A549 (cell line): ENCODE measurements at regions not wholly inside any gene's neighbourhood (a gene's known extent, or its start where the extent isn't known, plus 50 kb on each side); places are given as distances from the start of the nearest gene placed in this dataset.

ENCODE experiments used
- ATAC-seq, 2 experiments: fragments of 200-7000 bp in 1 of 2; fragments of >200 bp in 1 of 2; cut with Nextera tagmentation in 1 of 2; cut with Tn5 transposase in 1 of 2; 3 replicates each; pipeline versions ENCODE4 v1.8.0 to v1.9.1; 2018 to 2020; ENCODE audit warnings: mild to moderate bottlenecking in 1 of 2, moderate library complexity in 1 of 2
- CTCF ChIA-PET: fragments of 300-600 bp; sonication (Branson Sonifier 250); formaldehyde crosslinking; extraction: SDS; loops from one replicate; lab custom pipeline; 2021; ENCODE audit warnings: antibody characterized with exemption, inconsistent platforms; lab: Yijun Ruan, JAX
- POLR2A ChIA-PET: fragments of 350-600 bp; formaldehyde crosslinking; extraction: SDS; loops from one replicate; lab custom pipeline; 2021; ENCODE audit warnings: antibody characterized with exemption, inconsistent platforms; lab: Yijun Ruan, JAX
- DNase-seq, 2 experiments: peaks; one replicate each; pipeline versions ENCODE4 v3.0.0 to v3.0.0-alpha.2; 2011 to 2016; ENCODE audit warnings: low read depth in 1 of 2, low spot score in 1 of 2
- FAIRE-seq: peaks from 2 replicates; lab custom pipeline; 2011; peaks lifted over from hg19 to GRCh38; lab: Jason Lieb, UNC
- H3K27ac ChIP-seq, 2 experiments: fragments of >200 bp; sonication (Bioruptor Twin); formaldehyde crosslinking; 3 replicates each; pipeline ENCODE4 v1.5.1; 2016 to 2017
- H3K4me1 ChIP-seq: fragments of >200 bp; sonication (Bioruptor Twin); formaldehyde crosslinking; 3 replicates; pipeline ENCODE4 v1.6.1; 2016
- H3K4me2 ChIP-seq: fragments of >200 bp; sonication (Bioruptor Twin); formaldehyde crosslinking; 3 replicates; pipeline ENCODE4 v1.6.1; 2016
- H3K4me3 ChIP-seq: fragments of >200 bp; sonication (Bioruptor Twin); formaldehyde crosslinking; 3 replicates; pipeline ENCODE4 v1.5.1; 2016
- H3K9me3 ChIP-seq: fragments of >200 bp; sonication (Bioruptor Twin); formaldehyde crosslinking; 3 replicates; pipeline ENCODE4 v1.6.1; 2016
- CBX8 ChIP-seq: fragments of 200-600 bp; sonication (generic); IDR thresholded peaks from 2 replicates; pipeline ENCODE4 v1.6.1; 2016
- EHMT2 ChIP-seq: fragments of 200-600 bp; sonication (generic); IDR thresholded peaks from 2 replicates; pipeline ENCODE4 v1.6.1; 2016; ENCODE audit warnings: antibody characterized with exemption, low read depth, mild to moderate bottlenecking, moderate library complexity
- EP300 ChIP-seq, 2 experiments: fragments of >200 bp; sonication (Bioruptor Twin); formaldehyde crosslinking; IDR thresholded peaks; 2 replicates in 1 of 2; 3 replicates in 1 of 2; pipeline ENCODE4 v1.6.1; 2016 to 2017
- ESRRA ChIP-seq: fragments of 150-350 bp; IDR thresholded peaks from 2 replicates; pipeline ENCODE4 v1.6.1; 2014; ENCODE audit warnings: mild to moderate bottlenecking, low read length, borderline replicate concordance
- FOSL2 ChIP-seq, 2 experiments: fragments of 450-650 bp in 1 of 2; fragments of >200 bp in 1 of 2; sonication (Bioruptor Twin) in 1 of 2; formaldehyde crosslinking; IDR thresholded peaks; 2 replicates each; pipeline versions ENCODE4 v1.5.0 to v1.6.1; 2016 to 2020; ENCODE audit warnings: mild to moderate bottlenecking in 1 of 2, moderate library complexity in 1 of 2
- GATA3 ChIP-seq: IDR thresholded peaks from 2 replicates; pipeline ENCODE4 v1.6.1; 2012; ENCODE audit warnings: borderline replicate concordance
- HEYL ChIP-seq: fragments of 250-450 bp; sonication (Bioruptor Pico); IDR thresholded peaks from 2 replicates; pipeline ENCODE4 v1.8.0; 2021; ENCODE audit warnings: mild to moderate bottlenecking, moderate library complexity
- HOXB13 ChIP-seq: fragments of 250-450 bp; sonication (Bioruptor Pico); IDR thresholded peaks from 2 replicates; pipeline ENCODE4 v1.5.0; 2020; ENCODE audit warnings: low read depth, mild to moderate bottlenecking, moderate library complexity
- HOXB5 ChIP-seq: fragments of 250-450 bp; sonication (Bioruptor Pico); IDR thresholded peaks from 2 replicates; pipeline ENCODE4 v1.5.0; 2020; ENCODE audit warnings: mild to moderate bottlenecking, moderate library complexity
- KDM1A ChIP-seq: fragments of 200-600 bp; sonication (generic); IDR thresholded peaks from 2 replicates; pipeline ENCODE4 v1.6.1; 2016; ENCODE audit warnings: low read depth, mild to moderate bottlenecking
- KDM5A ChIP-seq: fragments of 200-600 bp; sonication (generic); IDR thresholded peaks from 2 replicates; pipeline ENCODE4 v1.6.1; 2016; ENCODE audit warnings: antibody characterized with exemption, mild to moderate bottlenecking
- MAZ ChIP-seq: fragments of 150-350 bp; IDR thresholded peaks from 2 replicates; pipeline ENCODE4 v1.6.1; 2014; ENCODE audit warnings: antibody characterized with exemption, low read depth, low read length, borderline replicate concordance
- NFE2L2 ChIP-seq: fragments of 150-350 bp; conservative IDR thresholded peaks from 2 replicates; pipeline ENCODE4 v1.6.1; 2014; ENCODE audit warnings: low read length
- RARB ChIP-seq: fragments of 250-450 bp; sonication (Bioruptor Pico); IDR thresholded peaks from 2 replicates; pipeline ENCODE4 v1.8.0; 2021; ENCODE audit warnings: mild to moderate bottlenecking, moderate library complexity
- REST ChIP-seq: fragments of 200-600 bp; sonication (generic); IDR thresholded peaks from 2 replicates; pipeline ENCODE4 v1.6.1; 2016; ENCODE audit warnings: antibody characterized with exemption, mild to moderate bottlenecking, moderate library complexity
- RFX5 ChIP-seq: fragments of 450-650 bp; IDR thresholded peaks from 2 replicates; pipeline ENCODE4 v1.7.1; 2014; ENCODE audit warnings: antibody characterized with exemption, mild to moderate bottlenecking, moderate library complexity
- SMC3 ChIP-seq: fragments of >200 bp; sonication (Bioruptor Twin); formaldehyde crosslinking; IDR thresholded peaks from 3 replicates; pipeline ENCODE4 v1.6.1; 2018; ENCODE audit warnings: inconsistent platforms
- ZC3H11A ChIP-seq: fragments of 450-650 bp; IDR thresholded peaks from 2 replicates; pipeline ENCODE4 v1.6.1; 2014; ENCODE audit warnings: antibody characterized with exemption, mild to moderate bottlenecking
- WGBS: methylation state at CpG from one replicate; pipeline ENCODE4 v1.1.6; 2017; ENCODE audit errors: missing lambda C conversion rate; 5-methylcytosine and 5-hydroxymethylcytosine counted together
- TF ChIP-seq, protein P1 (sequence below): IDR thresholded peaks from 2 replicates; pipeline ENCODE4 v1.6.1; 2012

- Histone ChIP-seq H3K4me1 (no peaks in the 10 kb centered on the region; the same call in 2 of the 3 replicates), H3K9me3 (0 out of 3 replicates have a peak, but pooled peaks cover 2% of the 10 kb centered on the region), H3K27ac (no peak overlapping the region), H3K4me3 (no peak overlapping the region), H3K4me2 (no peak overlapping the region)
- ATAC-seq (no peak), FAIRE-seq (no peak), DNase-seq (no peak)
- TF ChIP-seq KDM5A (no peak), KDM1A (no peak), EHMT2 (no peak), NFE2L2 (no peak), FOSL2 (IDR thresholded peaks at IDR 0.05) (no peak), FOSL2 (CRISPR knock-in tag; IDR thresholded peaks at IDR 0.05) (no peak), HOXB5 (no peak), GATA3 (no peak), EP300 (IDR thresholded peaks at IDR 0.05) (no peak), RARB (CRISPR knock-in tag) (no peak)
- TF ChIP-seq, protein P1, sequence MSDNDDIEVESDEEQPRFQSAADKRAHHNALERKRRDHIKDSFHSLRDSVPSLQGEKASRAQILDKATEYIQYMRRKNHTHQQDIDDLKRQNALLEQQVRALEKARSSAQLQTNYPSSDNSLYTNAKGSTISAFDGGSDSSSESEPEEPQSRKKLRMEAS: no peak
- 78% methylated on average over 7 of the region's 7 CpGs for WGBS
- CTCF ChIA-PET: interaction anchor here (1.4 kb wide), 1 partner anchor 10 kb away, joined by 5 read pairs; no protein-coding TSS in a partner anchor
- POLR2A ChIA-PET: no interaction called here
Observed at GRCh38 chr6:14795451-14795850, 450.4 kb upstream of the JARID2 start.

GRCh38 chr6:14796974-14797762, 448.7 kb upstream of the JARID2 start:
- H3K4me3 ChIP-seq: no peak overlapping the region
- H3K9me3 ChIP-seq: 0 out of 3 replicates have a peak, but pooled peaks cover 2% of the 10 kb centered on the region
- H3K27ac ChIP-seq: peak overlapping the region; percentile 15 to 50; a peak in 2 of 6 replicates
- no peak overlapping the region for H3K4me2 ChIP-seq
- POLR2A ChIA-PET: no interaction called here
- no peaks in the 10 kb centered on the region; the same call in 2 of the 3 replicates for H3K4me1 ChIP-seq
- FAIRE-seq (no peak), DNase-seq (no peak), ATAC-seq (no peak)
- CTCF ChIA-PET: interaction anchor here (0.8 to 1.4 kb wide), 2 partner anchors 8 to 12 kb away, joined by 3 to 5 read pairs; no protein-coding TSS in a partner anchor
- 76% methylated on average over 2 of the region's 2 CpGs for WGBS
- TF ChIP-seq NFE2L2: no peak
- TF ChIP-seq KDM5A: no peak
- TF ChIP-seq ESRRA: no peak
- no peak for TF ChIP-seq GATA3
- no peak for TF ChIP-seq HOXB13 (CRISPR knock-in tag)
- TF ChIP-seq FOSL2 (IDR thresholded peaks at IDR 0.05): no peak
- TF ChIP-seq FOSL2 (CRISPR knock-in tag; IDR thresholded peaks at IDR 0.05): no peak
- no peak for TF ChIP-seq CBX8
- TF ChIP-seq RARB (CRISPR knock-in tag): no peak
- no peak for TF ChIP-seq MAZ
- no peak for TF ChIP-seq ZC3H11A
- no peak for TF ChIP-seq SMC3
- no peak for TF ChIP-seq REST
- TF ChIP-seq RFX5: no peak
- TF ChIP-seq HEYL: no peak
